ENCODE measurements at regions not wholly inside any gene's neighbourhood (a gene's known extent, or its start where the extent isn't known, plus 50 kb on each side); places are given as distances from the start of the nearest gene placed in this dataset.

GRCh38 chr5:27494887-27495286 lies 456.5 kb upstream of the CDH9 start:
- Histone ChIP-seq H3K23me2 (ENCODE audit: low read depth, low read length) (no peaks in the 10 kb centered on the region), H3K36me3 (ENCODE audit: control insufficient read depth in 2 of 4, insufficient read depth in 4 of 4, low read length in 3 of 4) (no peaks in the 10 kb centered on the region), H2BK120ac (replicated peaks; ENCODE audit: low read depth, low read length) (no peak overlapping the region), H3K23ac (ENCODE audit: insufficient read length) (no peak overlapping the region), H3K4me3 (ENCODE audit: extremely low read depth in 1 of 4, insufficient read depth in 2 of 4, low read depth in 3 of 4, low read length in 4 of 4) (no peak overlapping the region), H3K79me1 (ENCODE audit: low read depth, low read length) (no peaks in the 10 kb centered on the region), H3K18ac (ENCODE audit: extremely low read depth, low read length) (no peak overlapping the region), H3K14ac (ENCODE audit: insufficient read length) (no peak overlapping the region), H3K27me3 (replicated peaks in 1 of 4; ENCODE audit: control insufficient read depth in 3 of 4, extremely low read depth in 1 of 4, insufficient read depth in 3 of 4, low read length in 3 of 4) (no peaks in the 10 kb centered on the region), H4K20me1 (replicated peaks in 1 of 2; ENCODE audit: control insufficient read depth in 1 of 2, insufficient read depth in 2 of 2, low read length in 2 of 2) (no peaks in the 10 kb centered on the region), H3K4me1 (replicated peaks in 1 of 4; ENCODE audit: control insufficient read depth in 3 of 4, insufficient read depth in 4 of 4, low read length in 3 of 4) (no peaks in the 10 kb centered on the region), H3K56ac (replicated peaks; ENCODE audit: insufficient read length, low read depth, low read length) (no peak overlapping the region), H4K91ac (replicated peaks; ENCODE audit: insufficient read length, low read length) (no peak overlapping the region), H2BK12ac (ENCODE audit: low read depth, low read length) (no peak overlapping the region), H3K9me3 (ENCODE audit: insufficient read depth in 2 of 2, low read depth in 1 of 2, low read length in 1 of 2) (no peaks in the 10 kb centered on the region), H2BK5ac (ENCODE audit: low read depth, low read length) (no peak overlapping the region), H2AFZ (ENCODE audit: low read length) (no peak overlapping the region), H2BK20ac (ENCODE audit: low read length) (no peak overlapping the region), H3K79me2 (ENCODE audit: control insufficient read depth in 1 of 2, insufficient read depth in 2 of 2, low read length in 2 of 2) (no peaks in the 10 kb centered on the region), H3K4ac (replicated peaks; ENCODE audit: insufficient read length, low read depth, low read length) (no peak overlapping the region), H4K5ac (ENCODE audit: insufficient read length, low read depth, low read length) (no peak overlapping the region), H3K27ac (ENCODE audit: low read depth, low read length) (no peak overlapping the region), H3K9ac (replicated peaks in 1 of 4; ENCODE audit: extremely low read depth in 1 of 4, low read depth in 3 of 4, low read length in 3 of 4) (no peak overlapping the region), H2BK15ac (ENCODE audit: low read length) (no peak overlapping the region), H4K8ac (ENCODE audit: extremely low read depth, insufficient read depth, low read length) (no peak overlapping the region), H2AK5ac (ENCODE audit: low read depth, low read length) (no peak overlapping the region), H3K4me2 (ENCODE audit: insufficient read depth in 1 of 2, low read depth in 2 of 2, low read length in 2 of 2) (no peak overlapping the region)
- FAIRE-seq (no peak), DNase-seq (ENCODE audit: low read depth in 1 of 2, low spot score in 2 of 2) (no peak)
- ChIA-PET CTCF (ENCODE audit: partially characterized antibody) (no interaction called here), POLR2A (ENCODE audit: partially characterized antibody) (no interaction called here)
- WGBS, 2 experiments (ENCODE audit: extremely low coverage in 1 of 2, insufficient coverage in 1 of 2, insufficient read length in 1 of 2, insufficient replicate concordance in 2 of 2, low coverage in 1 of 2, low lambda C conversion rate in 2 of 2, missing lambda C conversion rate in 1 of 2), result 93% methylated on average over 2 of the region's 2 CpGs; no CpG with 5 or more reads in 1 of the 2 experiments
- TF ChIP-seq POLR2AphosphoS5 (IDR thresholded peaks at IDR 0.05; ENCODE audit: low read depth, low read length) (no peak), HDAC6 (IDR thresholded peaks at IDR 0.05; ENCODE audit: low read depth, low read length) (no peak), SRF (IDR thresholded peaks at IDR 0.05; ENCODE audit: low read depth, low read length) (no peak), EP300 (IDR thresholded peaks at IDR 0.05; ENCODE audit: borderline replicate concordance in 1 of 2, low read depth in 2 of 2, low read length in 2 of 2) (no peak), EZH2 (IDR thresholded peaks at IDR 0.05; ENCODE audit: low read depth, low read length, severe bottlenecking) (no peak), POU5F1 (IDR thresholded peaks at IDR 0.05; ENCODE audit: low read depth, low read length) (no peak), CBX5 (IDR thresholded peaks at IDR 0.05; ENCODE audit: low read depth, low read length) (no peak), SAP30 (IDR thresholded peaks at IDR 0.05; ENCODE audit: insufficient read depth, insufficient replicate concordance, low read length) (no peak)

All from H1 (cell line).